HG03025 (cell line): ENCODE measurements at regions not wholly inside any gene's neighbourhood (a gene's known extent, or its start where the extent isn't known, plus 50 kb on each side); places are given as distances from the start of the nearest gene placed in this dataset.

Experiments
- ATAC-seq: cut with Tn5 transposase; IDR thresholded peaks from one replicate; pipeline ENCODE4 v1.9.1; 2021; ENCODE audit warnings: mild to moderate bottlenecking, moderate library complexity; ENCODE audit not compliant: unreplicated experiment, low FRiP score

GRCh38 chr2:111657351-111657975, 226.5 kb downstream of the ANAPC1 start:
- no peak for ATAC-seq

DNA sequence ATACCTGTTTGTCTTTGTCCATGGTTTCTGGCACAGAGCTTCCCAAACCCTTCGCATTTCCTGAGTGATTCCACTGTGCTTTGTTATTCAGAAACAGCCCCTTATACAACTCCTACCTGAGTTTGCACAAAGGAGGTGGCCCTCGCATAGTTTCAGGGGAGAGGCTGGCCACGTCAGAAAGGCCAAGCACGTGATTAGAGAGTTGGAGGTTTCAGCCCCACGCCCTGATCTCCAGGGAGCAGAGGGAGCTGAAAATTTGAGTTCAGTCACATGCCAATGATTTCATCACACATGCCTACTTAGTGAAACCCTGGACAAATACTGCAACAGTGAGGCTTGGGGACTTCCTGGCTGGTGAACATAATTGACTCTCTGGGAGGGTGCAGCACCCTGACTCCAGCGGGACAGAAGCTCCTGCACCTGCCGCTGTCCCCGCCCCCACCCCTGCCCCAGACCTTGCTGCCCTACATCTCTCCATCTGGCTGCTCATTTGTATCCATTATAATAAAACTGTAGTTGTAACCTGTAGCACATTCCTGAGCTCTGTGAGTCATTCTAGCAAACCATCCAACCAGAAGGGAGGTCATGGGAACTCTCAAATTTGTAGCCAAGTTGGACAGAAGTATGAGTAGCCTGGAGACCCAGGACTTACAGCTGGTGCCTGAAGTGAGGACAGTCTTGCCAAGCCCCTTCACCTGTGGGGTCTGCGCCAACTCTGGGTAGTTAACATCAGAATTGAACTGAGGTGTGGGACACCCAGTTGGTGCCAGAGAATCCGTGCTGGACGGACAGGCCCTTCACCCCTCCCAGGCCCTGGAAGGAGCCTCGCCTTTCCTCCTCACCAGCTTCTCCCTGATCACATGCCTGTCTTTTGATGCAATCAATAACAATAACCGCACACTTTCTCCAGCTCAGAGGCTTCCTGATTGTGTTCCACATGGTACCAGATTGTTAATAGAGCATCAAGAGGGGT, 224.3 kb downstream of the ANAPC1 start:
- no peak for ATAC-seq

DNA sequence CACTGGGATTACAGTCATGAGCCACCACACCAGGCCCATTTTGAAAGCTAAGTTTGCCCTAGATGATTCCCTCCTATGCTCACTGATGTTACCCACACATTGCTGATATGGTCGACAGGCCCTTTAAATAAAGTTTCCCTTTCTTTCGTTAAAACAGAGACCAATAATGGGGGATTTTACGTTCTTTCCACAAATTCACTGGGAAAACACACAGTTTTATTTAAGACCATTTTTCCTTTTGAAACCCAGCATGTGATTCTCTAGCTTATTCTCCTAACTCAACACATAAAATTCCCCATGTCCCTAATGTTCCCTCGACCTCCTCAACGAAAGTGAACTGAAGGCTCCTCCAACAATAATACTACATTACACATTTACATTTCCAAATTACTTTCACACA, 223.2 kb downstream of the ANAPC1 start:
- no peak for ATAC-seq

DNA sequence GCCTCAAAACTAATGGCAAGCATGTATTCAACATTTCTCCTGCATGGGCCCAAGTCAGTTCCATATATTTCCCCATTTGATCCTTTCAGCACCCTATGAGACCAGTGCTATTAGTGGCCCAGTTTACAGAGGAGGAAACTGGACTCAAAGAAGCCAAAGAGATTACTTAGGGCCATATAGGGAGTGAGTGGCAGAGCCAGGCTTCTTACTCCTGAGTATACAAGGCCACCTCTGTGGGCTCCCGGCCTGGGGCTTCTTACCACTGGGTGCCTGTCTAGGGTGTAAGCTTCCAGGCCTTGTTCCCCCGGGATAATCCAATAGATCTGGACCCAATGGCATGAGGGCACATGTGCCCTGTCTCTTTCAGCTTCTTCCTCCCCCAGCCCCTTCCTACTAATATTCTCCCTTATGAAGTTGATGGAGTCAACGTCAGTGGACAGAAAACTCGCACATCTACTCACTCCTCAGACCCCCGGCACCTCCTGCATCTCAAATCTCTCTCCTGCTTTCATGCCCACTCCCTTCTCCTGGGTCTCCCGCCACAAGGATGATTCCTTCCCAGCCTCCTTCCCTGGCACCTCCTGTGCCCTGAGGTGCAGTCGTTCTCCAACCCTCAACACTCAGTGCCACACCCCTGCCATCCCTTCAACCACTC, 222.6 kb downstream of the ANAPC1 start:
- no peak for ATAC-seq

- no peak for ATAC-seq
These were observed 221.8 kb downstream of the ANAPC1 start for GRCh38 chr2:111662039-111662770.

GRCh38 chr2:111662771-111663470, 221.1 kb downstream of the ANAPC1 start:
- ATAC-seq, result peak; percentile 95

DNA sequence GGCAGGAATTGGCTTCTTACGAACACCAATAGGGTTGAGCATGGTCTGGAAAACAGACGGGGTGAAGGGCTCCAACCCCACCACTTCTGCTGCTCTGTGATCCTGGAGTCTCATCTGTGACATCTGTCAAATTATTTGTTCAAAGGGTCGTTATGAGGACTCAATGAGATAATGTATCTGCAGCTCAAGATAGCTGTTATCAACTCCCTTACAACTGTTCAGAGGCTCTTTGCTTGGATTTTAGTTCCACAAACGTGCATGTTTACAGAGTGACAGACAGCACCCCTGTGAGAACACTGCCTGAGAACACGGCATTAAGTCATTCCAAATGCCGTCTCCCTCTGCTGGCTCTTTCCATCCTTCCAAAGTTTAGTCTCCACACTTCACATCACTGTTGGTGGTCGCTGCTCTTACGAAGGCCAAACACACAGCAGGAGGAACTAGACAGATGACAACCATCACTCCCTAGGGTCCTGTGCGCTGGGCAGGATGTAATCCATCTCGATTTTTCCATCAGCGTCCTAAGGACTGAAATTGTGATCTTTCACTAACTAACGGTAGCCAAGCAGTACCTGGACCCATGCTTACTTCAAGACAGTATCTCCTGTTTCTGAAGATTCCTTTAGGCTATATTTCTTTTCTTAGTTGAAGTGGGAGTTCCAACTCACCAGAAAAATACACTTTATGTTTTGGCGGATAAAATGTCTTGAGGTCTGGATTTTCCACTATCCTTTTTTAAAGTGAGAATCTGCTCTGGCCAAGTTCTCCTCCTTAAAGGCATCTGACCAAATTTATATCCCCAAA, 220.3 kb downstream of the ANAPC1 start:
- no peak for ATAC-seq

- no peak for ATAC-seq
These were observed 219.6 kb downstream of the ANAPC1 start for GRCh38 chr2:111664275-111664850.

- no peak for ATAC-seq
These were observed 219.0 kb downstream of the ANAPC1 start for GRCh38 chr2:111665011-111665410.

GRCh38 chr2:111665551-111666116, 218.4 kb downstream of the ANAPC1 start:
- ATAC-seq, result no peak

DNA sequence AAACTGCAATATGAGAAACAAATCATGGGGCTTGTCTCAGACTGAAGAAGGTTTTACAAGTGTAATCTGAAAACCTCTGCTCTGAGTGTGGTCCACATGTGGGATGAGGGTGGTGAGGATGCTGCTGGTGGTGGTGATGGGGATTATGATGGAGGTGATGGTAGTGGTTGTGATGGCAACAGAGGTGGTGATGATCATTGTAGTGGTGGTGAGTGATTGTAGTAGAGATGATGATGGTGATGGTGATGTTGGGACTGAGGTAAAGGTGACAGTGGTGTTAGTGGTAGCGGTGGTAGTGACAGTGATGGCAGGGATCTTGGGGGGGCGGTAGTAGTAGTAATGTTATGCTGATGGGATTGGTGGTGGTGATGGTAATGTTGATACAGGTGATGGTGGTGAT, 217.8 kb downstream of the ANAPC1 start:
- no peak for ATAC-seq

DNA sequence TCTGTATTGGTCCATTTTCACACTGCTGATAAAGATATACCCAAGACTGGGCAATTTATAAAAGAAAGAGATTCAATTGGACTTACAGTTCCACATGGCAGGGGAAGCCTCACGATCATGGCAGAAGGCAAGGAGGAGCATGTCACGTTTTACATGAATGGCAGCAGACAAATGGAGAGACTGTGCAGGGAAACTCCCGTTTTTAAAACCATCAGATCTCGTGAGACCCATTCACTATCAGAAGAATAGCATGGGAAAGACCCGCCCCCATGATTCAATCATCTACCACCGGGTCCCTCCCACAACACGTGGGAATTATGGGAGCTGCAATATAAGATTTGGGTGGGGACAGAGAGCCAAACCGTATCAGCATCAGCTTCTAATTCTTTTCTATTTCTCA, 217.0 kb downstream of the ANAPC1 start:
- no peak for ATAC-seq

- ATAC-seq, result no peak
These were observed 216.3 kb downstream of the ANAPC1 start for GRCh38 chr2:111667542-111668273.

- no peak for ATAC-seq
These were observed 215.7 kb downstream of the ANAPC1 start for GRCh38 chr2:111668274-111668616.

- no peak for ATAC-seq
These were observed 215.3 kb downstream of the ANAPC1 start for GRCh38 chr2:111668741-111669140.

- no peak for ATAC-seq
These were observed 213.9 kb downstream of the ANAPC1 start for GRCh38 chr2:111669928-111670695.

GRCh38 chr2:111670776-111671175, 213.2 kb downstream of the ANAPC1 start:
- ATAC-seq, result no peak
